ENCODE measurements at regions not wholly inside any gene's neighbourhood (a gene's known extent, or its start where the extent isn't known, plus 50 kb on each side); places are given as distances from the start of the nearest gene placed in this dataset.

DNA sequence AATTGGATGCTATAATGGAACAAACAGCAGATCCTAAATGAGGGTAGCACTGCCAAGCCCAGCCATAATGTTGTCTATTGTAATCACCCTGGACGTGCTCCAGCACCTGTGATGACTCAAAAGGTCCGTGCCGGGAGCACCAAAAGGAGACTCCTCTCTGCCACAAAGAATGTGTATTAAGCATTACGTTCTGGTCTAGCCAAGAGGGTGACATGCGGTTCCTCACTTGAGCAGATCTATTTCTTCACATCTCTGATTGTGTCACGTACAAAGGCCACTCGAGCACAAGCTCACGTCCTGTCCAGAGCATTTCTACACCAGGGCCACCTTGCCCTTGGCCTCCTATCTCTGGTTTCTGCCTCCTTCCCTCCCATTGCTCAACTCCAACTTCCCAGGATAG, 219.9 kb upstream of the IRS2 start:
- peak; percentile 40 for DNase-seq
- Mint-ChIP-seq H3K27ac (ENCODE audit: unreplicated experiment) (peak overlapping the region; percentile 37), H3K4me3 (ENCODE audit: low read depth, unreplicated experiment) (no peak overlapping the region), H3K36me3 (ENCODE audit: insufficient read depth, unreplicated experiment) (no peaks in the 10 kb centered on the region), H3K27me3 (ENCODE audit: unreplicated experiment) (no peaks in the 10 kb centered on the region), H3K4me1 (ENCODE audit: low read depth, unreplicated experiment) (peaks cover 8% of the 10 kb centered on the region), H3K9me3 (ENCODE audit: low read depth, unreplicated experiment) (no peaks in the 10 kb centered on the region)
- TF ChIP-seq CTCF (IDR thresholded peaks at IDR 0.05; ENCODE audit: unreplicated experiment) = no peak
- BruUV-seq (replicated peaks) = no TSS peak
- intact Hi-C loops (cut with micrococcal nuclease; ENCODE audit: unreplicated experiment) = no loop called here
- CTCF ChIA-PET = no interaction called here

- intact Hi-C loops (cut with micrococcal nuclease; ENCODE audit: unreplicated experiment) = no loop called here
- Mint-ChIP-seq H3K4me1 (ENCODE audit: low read depth, unreplicated experiment) (peaks cover 8% of the 10 kb centered on the region), H3K27ac (ENCODE audit: unreplicated experiment) (no peak overlapping the region), H3K4me3 (ENCODE audit: low read depth, unreplicated experiment) (no peak overlapping the region), H3K36me3 (ENCODE audit: insufficient read depth, unreplicated experiment) (no peaks in the 10 kb centered on the region), H3K9me3 (ENCODE audit: low read depth, unreplicated experiment) (no peaks in the 10 kb centered on the region), H3K27me3 (ENCODE audit: unreplicated experiment) (no peaks in the 10 kb centered on the region)
- CTCF ChIA-PET = no interaction called here
- BruUV-seq (replicated peaks) = no TSS peak
- TF ChIP-seq CTCF (IDR thresholded peaks at IDR 0.05; ENCODE audit: unreplicated experiment) = no peak
- DNase-seq = no peak
Observed at GRCh38 chr13:110005563-110005962, 219.2 kb upstream of the IRS2 start.

DNA sequence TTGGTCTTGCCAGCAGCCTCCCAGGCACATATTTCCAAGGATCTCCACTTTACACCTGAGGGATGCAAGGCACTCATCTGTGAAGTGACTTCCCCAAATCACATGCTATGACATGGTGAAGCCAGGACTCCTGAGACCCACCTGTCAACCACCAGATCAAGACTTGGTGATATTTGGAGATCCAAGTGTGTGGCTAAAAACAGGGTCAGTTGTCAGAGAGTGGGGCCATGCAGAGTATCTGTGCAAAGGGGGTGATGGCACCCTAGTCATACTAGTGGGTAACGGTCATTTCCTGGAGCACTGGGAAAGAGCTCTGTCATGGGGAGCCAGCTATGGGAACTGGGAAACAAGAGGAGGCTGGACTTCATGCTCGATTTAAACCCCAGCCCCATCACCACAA, 218.4 kb upstream of the IRS2 start:
- intact Hi-C loops (cut with micrococcal nuclease; ENCODE audit: unreplicated experiment) = no loop called here
- peaks cover 8% of the 10 kb centered on the region for H3K4me1 Mint-ChIP-seq (ENCODE audit: low read depth, unreplicated experiment)

DNA sequence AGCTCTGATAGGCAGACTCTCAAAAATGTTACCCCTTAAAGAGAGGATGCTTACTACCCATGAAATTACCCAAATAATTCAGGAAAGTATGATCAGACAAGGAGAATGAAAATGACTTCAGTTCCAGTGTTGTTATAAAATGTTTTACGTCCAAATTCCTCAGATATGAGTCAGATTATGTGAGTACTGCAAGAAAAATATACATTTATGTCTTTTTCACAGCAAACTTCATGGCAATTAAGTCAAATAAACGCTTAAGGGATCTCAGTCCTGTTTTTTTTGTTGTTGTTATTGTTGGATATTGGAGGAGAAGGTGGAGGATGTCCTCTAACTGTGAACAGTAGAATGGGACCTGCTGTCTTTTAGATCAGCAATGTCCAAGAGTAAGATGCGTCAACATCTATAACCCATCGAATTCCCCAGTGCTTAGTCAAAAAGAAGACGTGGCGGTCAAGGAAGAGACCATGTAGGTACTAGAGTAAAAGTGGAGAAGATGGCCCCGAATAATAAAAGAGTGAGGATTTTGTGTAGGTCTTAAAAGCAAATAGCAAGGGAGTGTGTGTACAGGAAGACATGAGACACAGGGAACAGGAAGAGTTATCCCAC, 215.4 kb upstream of the IRS2 start:
- Mint-ChIP-seq H3K27ac (ENCODE audit: unreplicated experiment) (no peak overlapping the region), H3K4me1 (ENCODE audit: low read depth, unreplicated experiment) (peaks cover 8% of the 10 kb centered on the region), H3K4me3 (ENCODE audit: low read depth, unreplicated experiment) (no peak overlapping the region), H3K27me3 (ENCODE audit: unreplicated experiment) (no peaks in the 10 kb centered on the region), H3K36me3 (ENCODE audit: insufficient read depth, unreplicated experiment) (no peaks in the 10 kb centered on the region), H3K9me3 (ENCODE audit: low read depth, unreplicated experiment) (no peaks in the 10 kb centered on the region)
- no peak for DNase-seq
- intact Hi-C loops (cut with micrococcal nuclease; ENCODE audit: unreplicated experiment) = no loop called here
- no peak for TF ChIP-seq CTCF (IDR thresholded peaks at IDR 0.05; ENCODE audit: unreplicated experiment)
- BruUV-seq (replicated peaks) = no TSS peak
- CTCF ChIA-PET = no interaction called here

More for the DNA sequence above, 218.4 kb upstream of the IRS2 start:
- no TSS peak for BruUV-seq (replicated peaks)
- Mint-ChIP-seq H3K9me3 (ENCODE audit: low read depth, unreplicated experiment) (no peaks in the 10 kb centered on the region), H3K4me3 (ENCODE audit: low read depth, unreplicated experiment) (no peak overlapping the region), H3K27ac (ENCODE audit: unreplicated experiment) (no peak overlapping the region), H3K36me3 (ENCODE audit: insufficient read depth, unreplicated experiment) (no peaks in the 10 kb centered on the region), H3K27me3 (ENCODE audit: unreplicated experiment) (no peaks in the 10 kb centered on the region)
- no peak for TF ChIP-seq CTCF (IDR thresholded peaks at IDR 0.05; ENCODE audit: unreplicated experiment)
- DNase-seq = no peak
- CTCF ChIA-PET = no interaction called here

Data from Calu3 (cell line).